Sigmoid colon (tissue), 4 donors: ENCODE measurements at regions not wholly inside any gene's neighbourhood (a gene's known extent, or its start where the extent isn't known, plus 50 kb on each side); places are given as distances from the start of the nearest gene placed in this dataset.

Experiments used
- POLR2AphosphoS5 ChIP-seq, 4 donors: sonication (generic); formaldehyde crosslinking; IDR thresholded peaks; one replicate each; pipeline ENCODE4 v1.6.1; 2017; ENCODE audit warnings: antibody characterized with exemption in 4 of 4
- TF ChIP-seq, protein P1 (sequence below), 4 experiments: fragments of 450-650 bp in 3 of 4; fragments of 200-600 bp in 1 of 4; IDR thresholded peaks; one replicate each; pipeline ENCODE4 v1.5.1; 2016 to 2019; ENCODE audit warnings: antibody characterized with exemption in 4 of 4, mild to moderate bottlenecking in 3 of 4, moderate library complexity in 2 of 4

DNA sequence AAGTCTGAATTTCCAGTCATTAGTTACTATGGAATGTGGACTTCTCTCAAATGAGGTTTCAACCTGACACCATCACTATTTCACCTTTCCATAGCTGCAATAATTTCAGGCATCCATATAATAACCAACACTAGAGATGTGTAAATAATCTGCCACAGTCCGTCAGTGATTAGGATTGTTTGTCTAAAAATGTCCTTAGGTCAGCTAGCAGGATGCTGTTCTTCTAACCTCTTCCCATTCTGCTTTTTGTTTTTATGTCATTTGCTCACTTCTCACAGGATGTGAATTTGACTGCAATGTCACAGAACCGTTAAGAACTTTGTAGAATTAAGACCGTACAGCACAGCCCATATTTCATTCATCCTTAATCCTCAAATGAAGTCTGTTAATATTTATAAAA is 166.4 kb upstream of the RASA1 start:
- TF ChIP-seq, protein P1, sequence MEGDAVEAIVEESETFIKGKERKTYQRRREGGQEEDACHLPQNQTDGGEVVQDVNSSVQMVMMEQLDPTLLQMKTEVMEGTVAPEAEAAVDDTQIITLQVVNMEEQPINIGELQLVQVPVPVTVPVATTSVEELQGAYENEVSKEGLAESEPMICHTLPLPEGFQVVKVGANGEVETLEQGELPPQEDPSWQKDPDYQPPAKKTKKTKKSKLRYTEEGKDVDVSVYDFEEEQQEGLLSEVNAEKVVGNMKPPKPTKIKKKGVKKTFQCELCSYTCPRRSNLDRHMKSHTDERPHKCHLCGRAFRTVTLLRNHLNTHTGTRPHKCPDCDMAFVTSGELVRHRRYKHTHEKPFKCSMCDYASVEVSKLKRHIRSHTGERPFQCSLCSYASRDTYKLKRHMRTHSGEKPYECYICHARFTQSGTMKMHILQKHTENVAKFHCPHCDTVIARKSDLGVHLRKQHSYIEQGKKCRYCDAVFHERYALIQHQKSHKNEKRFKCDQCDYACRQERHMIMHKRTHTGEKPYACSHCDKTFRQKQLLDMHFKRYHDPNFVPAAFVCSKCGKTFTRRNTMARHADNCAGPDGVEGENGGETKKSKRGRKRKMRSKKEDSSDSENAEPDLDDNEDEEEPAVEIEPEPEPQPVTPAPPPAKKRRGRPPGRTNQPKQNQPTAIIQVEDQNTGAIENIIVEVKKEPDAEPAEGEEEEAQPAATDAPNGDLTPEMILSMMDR (IDR thresholded peaks at IDR 0.05), result no peak
- no peak for TF ChIP-seq POLR2AphosphoS5 (IDR thresholded peaks at IDR 0.05)
